ENCODE measurements at regions not wholly inside any gene's neighbourhood (a gene's known extent, or its start where the extent isn't known, plus 50 kb on each side); places are given as distances from the start of the nearest gene placed in this dataset.

DNA sequence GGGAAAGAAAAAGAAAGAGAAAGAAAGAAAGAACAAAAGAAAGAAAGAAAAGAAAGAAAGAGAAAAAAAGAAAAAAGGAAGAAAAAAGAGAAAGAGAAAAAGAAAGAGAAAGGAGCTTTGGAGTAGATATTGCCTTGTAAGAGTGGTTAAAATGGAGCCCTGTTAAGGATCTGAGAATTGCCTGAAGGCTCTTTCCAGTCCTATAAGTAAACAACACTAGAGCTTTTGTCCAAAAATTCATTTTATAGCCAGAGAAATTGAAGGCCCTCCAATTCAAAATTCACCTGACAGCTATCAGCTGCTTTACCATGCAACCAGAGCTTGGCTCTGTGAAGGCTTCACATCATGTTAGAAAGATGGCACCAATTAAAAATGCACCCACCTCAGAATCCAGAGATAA, 102.1 kb upstream of the FRMD4B start:
- no peak for TF ChIP-seq CTCF (IDR thresholded peaks at IDR 0.05; ENCODE audit: low read depth, low read length)
- no peak for TF ChIP-seq EZH2phosphoT487 (IDR thresholded peaks at IDR 0.05; ENCODE audit: low read depth)

Data from OCI-LY3 (cell line).